Suppressor macrophage treated with lipopolysaccharide for 4 hours (primary cell): ENCODE measurements at regions not wholly inside any gene's neighbourhood (a gene's known extent, or its start where the extent isn't known, plus 50 kb on each side); places are given as distances from the start of the nearest gene placed in this dataset.
"Not testable (repeated sequence)": the region's sequence is repeated elsewhere in the genome, so short reads cannot be mapped to it uniquely, and the experiment has no call there.

Source experiments
- DNase-seq: peaks from one replicate; pipeline ENCODE4 v3.0.0-alpha.2; 2020

- DNase-seq = no peak
Measured at GRCh38 chr14:53381895-53382294, 228.8 kb upstream of the DDHD1 start.

- no peak for DNase-seq
Measured at GRCh38 chr14:53380867-53381225, 227.7 kb upstream of the DDHD1 start.

- DNase-seq = no peak
Measured at GRCh38 chr14:53380052-53380866, 227.1 kb upstream of the DDHD1 start.

DNA sequence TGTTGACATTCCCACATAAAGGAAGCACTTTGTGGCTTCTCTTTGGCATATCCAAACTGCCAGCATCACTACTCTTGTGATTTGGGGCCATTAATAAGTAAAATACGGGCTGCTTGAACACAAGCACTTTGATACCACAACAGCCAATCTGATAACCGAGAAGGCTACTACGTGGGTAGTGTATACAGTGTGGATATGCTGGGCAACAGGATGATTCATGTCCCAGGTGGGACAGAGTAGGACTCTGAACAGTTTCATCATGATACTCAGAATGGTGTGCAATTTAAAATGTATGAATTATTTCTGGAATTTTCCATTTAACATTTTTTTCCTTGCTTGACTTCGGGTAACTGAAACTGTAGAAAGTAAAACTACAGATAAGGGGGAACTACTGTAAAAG, 225.0 kb upstream of the DDHD1 start:
- DNase-seq = no peak

GRCh38 chr14:53376064-53376463, 222.9 kb upstream of the DDHD1 start:
- DNase-seq = no peak

GRCh38 chr14:53375599-53375998, 222.5 kb upstream of the DDHD1 start:
- DNase-seq = no peak

DNA sequence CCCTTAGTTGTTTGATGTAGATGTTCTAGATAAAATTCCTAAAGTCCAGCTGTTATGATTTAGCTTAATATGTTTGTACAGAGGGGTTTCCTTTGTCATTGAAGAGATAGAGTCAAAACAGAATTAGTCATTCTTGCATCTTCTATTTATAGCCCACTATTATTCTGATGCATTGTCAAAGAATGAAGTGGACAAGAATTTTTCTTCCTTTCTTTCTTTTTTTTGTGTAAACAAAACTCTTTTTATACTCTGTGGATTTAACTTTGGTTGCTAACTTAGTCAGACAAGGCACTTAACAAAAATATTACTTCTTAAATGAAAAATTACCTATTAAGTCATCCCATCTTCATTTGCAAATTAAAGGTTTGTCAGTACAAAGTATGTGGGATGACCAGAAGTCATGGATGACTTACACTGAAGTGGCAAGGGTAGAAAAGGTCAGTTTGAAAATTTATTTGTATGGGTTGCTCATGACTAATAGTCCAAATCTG, 215.6 kb upstream of the DDHD1 start:
- no peak for DNase-seq

- no peak for DNase-seq
Measured at GRCh38 chr14:53368066-53368465, 214.9 kb upstream of the DDHD1 start.

DNA sequence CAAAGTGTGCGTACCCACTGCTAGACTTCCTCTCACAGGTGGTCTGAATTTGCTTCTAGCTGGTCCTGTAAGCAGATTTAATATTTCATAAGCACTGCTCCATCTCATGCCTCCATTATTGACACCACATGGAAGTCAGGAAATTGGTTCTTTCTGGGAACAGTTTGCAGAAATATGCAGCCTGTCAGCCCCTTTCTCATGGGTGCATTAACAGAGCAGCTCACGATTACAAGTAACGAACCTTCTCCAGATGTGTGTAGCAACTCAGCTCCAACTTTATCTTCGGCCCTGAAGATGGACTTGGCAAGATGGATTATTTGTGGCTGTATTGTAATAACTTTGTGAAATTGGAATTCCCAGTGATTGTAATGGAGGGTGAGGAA, 214.5 kb upstream of the DDHD1 start:
- DNase-seq = no peak

GRCh38 chr14:53365486-53366130, 212.5 kb upstream of the DDHD1 start:
- DNase-seq = no peak

DNA sequence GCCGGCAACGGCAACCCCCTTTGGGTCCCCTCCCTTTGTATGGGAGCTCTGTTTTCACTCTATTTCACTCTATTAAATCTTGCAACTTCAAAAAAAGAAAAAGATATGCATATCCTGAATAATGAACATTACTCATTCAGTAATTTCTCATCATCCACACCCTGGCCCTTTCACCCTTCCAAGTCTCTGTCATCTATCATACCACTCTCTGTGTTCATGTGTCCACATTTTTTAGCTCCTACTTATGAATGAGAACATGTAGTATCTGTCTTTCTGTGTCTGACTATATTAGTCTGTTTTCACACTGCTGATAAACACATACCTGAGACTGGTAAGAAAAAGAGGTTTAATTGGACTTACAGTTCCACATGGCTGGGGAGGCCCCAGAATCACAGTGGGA, 209.8 kb upstream of the DDHD1 start:
- not testable (repeated sequence) for DNase-seq

DNA sequence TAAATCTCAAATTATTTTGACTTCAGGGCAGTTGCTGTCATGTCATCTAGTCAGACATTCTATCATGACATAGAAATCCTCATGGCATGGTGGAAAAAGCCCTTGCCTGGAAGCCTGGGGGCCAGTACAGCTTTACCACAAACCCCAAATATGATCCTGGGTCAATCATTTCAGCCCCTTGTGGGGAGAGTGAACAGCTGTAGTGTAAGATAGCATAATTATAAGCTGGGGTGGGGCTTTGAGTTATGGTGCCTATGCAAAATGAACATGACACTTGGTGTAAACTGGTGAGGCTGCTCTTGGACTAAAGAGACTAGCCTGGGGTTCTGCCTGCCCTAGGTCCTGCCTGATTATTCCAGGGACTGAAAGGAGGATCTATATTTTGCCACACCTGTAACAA, 207.7 kb upstream of the DDHD1 start:
- DNase-seq = no peak

GRCh38 chr14:53358166-53358565, 205.0 kb upstream of the DDHD1 start:
- DNase-seq = no peak

DNA sequence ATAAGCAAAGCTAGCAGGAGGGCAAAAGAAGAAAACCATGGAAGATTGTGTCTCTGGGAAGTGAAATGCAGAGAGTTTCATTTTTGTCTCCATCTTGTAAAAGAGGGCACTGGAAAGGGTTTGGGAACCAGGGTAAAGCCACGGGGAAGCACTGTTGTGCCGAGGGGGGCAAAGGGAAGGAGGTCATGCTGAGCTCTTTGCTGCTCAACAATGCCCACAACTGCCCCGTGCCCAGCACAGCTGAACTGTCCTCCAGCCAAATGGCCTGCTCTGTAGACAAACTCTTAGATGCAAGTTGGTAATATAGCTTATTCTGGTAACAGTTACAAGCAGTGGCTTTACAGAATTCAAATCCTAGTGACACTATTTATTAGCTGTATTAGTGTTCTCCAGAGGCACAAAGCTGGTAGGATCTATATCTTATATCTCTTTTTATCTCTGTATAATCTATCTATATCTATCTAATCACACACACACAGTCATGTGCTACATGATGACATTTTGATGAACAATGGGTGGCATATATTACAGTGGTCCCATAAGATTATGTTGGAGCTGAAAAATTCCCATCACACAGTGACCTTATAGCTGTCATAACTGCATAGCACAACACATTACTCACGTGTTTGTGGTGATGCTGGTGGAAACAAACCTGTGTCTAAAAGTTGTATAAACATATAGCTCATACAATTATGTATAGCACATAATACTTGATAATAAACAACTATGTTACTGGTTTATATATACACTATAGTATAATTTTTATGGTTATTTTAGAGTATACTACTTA, 203.4 kb upstream of the DDHD1 start:
- DNase-seq = no peak

DNA sequence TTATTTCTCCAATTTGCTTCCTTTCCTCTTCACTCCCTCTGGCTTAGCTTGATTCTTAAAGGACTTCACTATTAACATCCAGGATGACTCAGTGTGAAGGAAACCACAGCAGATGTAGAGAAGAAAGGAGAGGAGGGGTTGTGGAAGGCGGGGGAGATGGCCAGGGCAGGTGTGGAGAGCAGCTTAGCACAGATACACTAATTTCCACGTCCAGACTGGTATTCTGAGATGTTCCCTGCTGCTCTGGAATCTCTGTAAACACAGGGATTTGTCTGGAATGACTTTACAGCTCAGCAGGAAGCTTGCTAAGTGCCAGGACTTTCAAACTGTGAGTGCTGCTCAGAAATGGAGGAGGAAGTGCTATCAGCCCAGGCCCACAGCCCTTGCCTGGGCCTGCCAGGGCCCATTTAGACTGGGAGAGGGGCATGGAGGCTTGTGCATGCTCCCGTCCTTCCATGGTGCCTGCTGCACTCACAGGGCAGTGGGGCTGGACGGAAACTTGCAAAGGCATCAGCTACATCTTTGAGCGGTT, 202.5 kb upstream of the DDHD1 start:
- DNase-seq = no peak

DNA sequence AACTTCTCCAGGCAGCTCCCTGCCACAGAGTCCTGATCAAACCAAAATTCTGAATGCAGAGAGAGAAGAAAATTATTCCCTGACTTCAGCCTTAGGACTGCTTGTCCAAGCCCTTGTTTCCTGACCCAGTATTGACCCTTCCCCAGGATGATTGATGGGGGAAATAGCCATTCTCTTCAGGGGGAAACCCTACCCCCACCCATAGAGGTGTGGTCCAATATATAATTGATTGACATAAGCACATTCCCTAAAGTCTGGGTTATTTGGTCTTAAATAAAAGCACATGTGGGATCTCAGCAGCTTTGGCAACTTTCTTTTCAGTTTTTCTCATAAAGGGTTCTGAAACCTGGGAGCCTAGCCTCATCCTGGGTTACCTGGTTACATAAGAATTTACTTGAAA, 201.2 kb upstream of the DDHD1 start:
- no peak for DNase-seq

GRCh38 chr14:53350866-53351265, 197.7 kb upstream of the DDHD1 start:
- DNase-seq = no peak

DNA sequence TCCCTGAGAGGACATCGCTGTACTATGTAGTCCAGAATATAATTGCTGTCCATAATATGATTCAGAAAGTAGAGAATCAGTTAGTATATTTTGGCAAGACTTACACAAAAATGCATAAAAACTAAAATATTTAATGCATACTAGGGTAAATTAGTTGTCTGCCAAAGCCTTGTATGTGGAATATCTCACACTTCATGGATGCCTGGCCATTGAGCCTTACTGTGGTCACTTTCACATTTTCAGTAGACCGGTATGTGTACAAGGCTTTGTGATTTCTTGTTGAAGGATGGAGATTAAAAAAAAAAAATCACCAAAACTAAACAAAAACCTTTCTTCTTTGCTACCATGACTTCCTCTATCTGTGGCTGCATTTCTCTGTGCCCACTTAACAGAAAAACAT, 197.3 kb upstream of the DDHD1 start:
- no peak for DNase-seq

DNA sequence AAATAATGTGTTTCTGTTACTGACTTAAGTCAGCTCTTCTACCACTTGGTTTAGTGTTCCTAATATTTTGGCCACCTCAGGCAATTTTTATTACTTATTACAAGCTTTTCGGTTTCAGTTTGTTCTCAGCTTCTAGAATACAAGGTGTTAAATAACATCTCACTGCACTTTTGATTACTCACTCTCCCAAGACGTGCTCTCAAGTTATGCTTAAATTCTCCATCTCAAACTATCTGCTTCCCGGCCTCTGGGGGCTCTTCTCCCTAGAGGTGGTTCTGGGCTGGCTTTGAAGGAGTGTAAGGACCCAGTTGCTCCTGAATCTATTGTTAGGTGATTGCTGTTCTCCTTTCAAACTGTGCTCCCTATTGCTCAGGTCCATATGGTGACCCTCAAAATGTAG, 193.9 kb upstream of the DDHD1 start:
- DNase-seq = no peak

DNA sequence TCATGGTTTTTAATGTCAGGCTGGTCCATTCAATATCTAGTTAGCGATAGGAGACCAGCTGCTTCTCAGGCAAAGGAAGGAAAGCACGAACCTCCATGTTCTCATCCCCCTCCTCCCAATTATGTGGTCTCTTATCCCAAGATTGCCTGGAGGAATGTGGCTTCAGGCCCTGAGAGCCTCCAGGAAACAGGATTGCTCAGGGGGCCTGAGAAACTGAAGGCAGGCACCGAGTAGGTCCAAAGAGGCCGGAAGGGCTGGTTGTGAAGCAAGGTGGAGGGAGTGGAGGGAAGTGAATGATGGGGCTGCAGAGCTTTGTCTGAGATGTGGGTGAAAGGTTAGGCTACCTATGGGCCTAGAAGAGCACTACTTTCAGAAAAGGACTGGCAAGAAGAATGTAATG, 188.2 kb upstream of the DDHD1 start:
- DNase-seq = no peak

DNA sequence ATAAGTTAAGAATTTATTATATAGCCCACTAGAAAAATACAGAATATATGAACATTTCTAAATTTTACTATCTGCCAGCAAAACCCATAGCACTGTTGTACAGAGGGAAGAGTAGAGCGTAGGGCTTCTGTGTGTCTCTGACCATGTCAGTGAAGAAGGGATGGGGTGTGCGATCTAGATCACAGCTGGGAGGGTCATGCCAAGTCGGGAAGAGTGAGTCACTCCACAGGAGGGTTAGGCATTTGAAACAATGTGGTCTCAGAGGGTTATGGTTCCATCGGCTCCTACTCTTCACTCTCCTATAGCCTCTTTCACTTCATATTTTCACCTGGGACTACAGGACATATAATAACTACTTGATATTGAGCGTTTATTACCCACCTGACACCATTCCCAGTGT, 185.1 kb upstream of the DDHD1 start:
- DNase-seq = no peak

DNA sequence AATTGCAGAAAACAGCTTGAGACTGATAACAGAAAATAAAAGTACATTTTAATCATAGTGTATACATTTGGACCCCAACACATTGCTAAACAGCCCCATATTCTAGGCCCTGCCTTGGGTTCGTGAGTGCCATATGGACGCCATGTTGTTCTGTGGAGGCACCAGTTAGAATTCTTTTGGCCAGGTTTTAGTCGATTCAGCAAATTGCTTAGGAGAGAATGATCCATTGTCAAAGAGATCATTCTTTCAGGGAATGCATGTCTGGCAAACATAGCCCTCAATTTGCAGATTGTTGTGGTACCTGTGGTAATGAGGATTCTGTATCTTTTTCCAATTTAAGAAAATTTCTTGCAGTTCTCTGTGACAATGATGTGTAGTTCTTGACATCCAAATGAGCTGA, 183.6 kb upstream of the DDHD1 start:
- DNase-seq = no peak

GRCh38 chr14:53333809-53334208, 180.7 kb upstream of the DDHD1 start:
- DNase-seq = no peak

- no peak for DNase-seq
Measured at GRCh38 chr14:53331921-53332320, 178.8 kb upstream of the DDHD1 start.
